Thyroid gland (tissue), 4 donors: ENCODE measurements at regions not wholly inside any gene's neighbourhood (a gene's known extent, or its start where the extent isn't known, plus 50 kb on each side); places are given as distances from the start of the nearest gene placed in this dataset.

ENCODE experiments used
- CTCF ChIP-seq, 6 experiments: fragments of 200-600 bp in 3 of 6; fragments of 450-650 bp in 3 of 6; sonication (generic) in 3 of 6; IDR thresholded peaks; one replicate each; pipeline ENCODE4 v1.5.1; 2016 to 2019; ENCODE audit warnings: antibody characterized with exemption in 6 of 6, mild to moderate bottlenecking in 2 of 6, inconsistent platforms in 1 of 6, moderate library complexity in 1 of 6
- POLR2A ChIP-seq, 2 donors: fragments of 450-650 bp; IDR thresholded peaks; one replicate each; pipeline ENCODE4 v1.6.1; 2017; ENCODE audit warnings: antibody characterized with exemption in 2 of 2, mild to moderate bottlenecking in 2 of 2, moderate library complexity in 1 of 2

- TF ChIP-seq POLR2A (IDR thresholded peaks at IDR 0.05) (no peak), CTCF (IDR thresholded peaks at IDR 0.05) (no peak)
These were observed 550.5 kb downstream of the NTRK3 start for GRCh38 chr15:87706001-87706400.
